ENCODE measurements at regions not wholly inside any gene's neighbourhood (a gene's known extent, or its start where the extent isn't known, plus 50 kb on each side); places are given as distances from the start of the nearest gene placed in this dataset.
A peak's percentile ranks its signal among the peaks of the same experiment; 100 is the strongest.
"Not testable (repeated sequence)": the region's sequence is repeated elsewhere in the genome, so short reads cannot be mapped to it uniquely, and the experiment has no call there.

DNA sequence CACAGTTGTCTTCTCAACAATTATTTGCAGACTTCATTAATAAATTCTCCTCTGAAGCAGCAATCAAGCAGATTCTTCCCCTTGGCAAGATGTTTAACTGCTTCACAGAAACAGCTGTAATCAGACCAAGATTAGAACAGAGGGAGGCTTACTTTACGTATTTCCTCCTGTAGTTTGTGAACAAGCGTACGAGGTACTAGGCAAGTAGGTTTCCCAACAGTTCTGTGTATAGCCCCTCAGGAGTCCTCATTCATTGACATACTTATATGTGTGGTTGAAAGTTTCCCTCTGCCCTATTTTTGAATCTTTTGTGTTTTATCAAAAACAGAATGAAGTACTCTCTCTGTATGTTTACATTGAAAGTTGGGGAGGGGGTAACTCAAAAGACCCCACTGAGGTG is 128.0 kb downstream of the SPATA31D1 start:
- DNase-seq (ENCODE audit: low spot score) = no peak

DNA sequence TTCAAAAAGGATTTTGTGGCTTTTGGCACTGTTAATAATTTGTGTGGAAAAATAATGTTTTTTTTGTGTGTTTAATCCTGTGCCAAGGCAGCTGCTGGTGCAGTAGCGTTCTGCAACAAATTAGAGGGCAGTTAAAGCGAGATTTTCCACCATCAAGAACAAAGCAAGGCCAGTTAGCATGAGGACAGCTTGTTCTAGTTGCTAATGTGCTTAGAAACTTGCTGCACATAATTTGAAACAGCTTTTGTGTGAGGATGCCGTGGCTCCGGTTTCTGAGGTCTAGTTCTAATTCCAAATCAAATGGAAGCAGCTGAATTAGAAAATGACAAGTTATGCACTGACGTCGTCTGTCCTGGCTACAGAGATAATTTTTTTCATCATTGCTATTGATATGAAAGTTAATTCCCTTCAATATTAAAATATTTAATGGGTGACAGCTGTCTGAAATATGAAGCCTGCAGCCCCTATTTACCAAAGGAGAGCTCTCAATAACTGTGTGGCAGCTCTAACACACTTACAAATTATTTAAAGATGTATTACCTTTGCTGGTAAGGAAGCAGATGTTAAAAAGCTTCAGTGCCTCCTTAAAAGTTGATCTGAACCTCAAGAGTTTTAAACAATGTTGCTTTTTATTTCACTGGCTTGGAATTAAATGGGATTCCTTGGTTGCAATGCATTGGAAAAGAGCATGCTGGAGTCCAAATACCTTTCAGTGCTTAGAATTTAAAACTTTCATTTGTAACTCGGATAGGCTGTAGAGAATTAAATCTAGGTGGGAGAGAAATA is 128.6 kb downstream of the SPATA31D1 start:
- peak; percentile 84 for DNase-seq (ENCODE audit: low spot score)

- DNase-seq (ENCODE audit: low spot score) = no peak
Measured at GRCh38 chr9:82122731-82123130, 134.2 kb downstream of the SPATA31D1 start.

GRCh38 chr9:82124090-82124489 is 135.5 kb downstream of the SPATA31D1 start:
- no peak for DNase-seq (ENCODE audit: low spot score)

DNA sequence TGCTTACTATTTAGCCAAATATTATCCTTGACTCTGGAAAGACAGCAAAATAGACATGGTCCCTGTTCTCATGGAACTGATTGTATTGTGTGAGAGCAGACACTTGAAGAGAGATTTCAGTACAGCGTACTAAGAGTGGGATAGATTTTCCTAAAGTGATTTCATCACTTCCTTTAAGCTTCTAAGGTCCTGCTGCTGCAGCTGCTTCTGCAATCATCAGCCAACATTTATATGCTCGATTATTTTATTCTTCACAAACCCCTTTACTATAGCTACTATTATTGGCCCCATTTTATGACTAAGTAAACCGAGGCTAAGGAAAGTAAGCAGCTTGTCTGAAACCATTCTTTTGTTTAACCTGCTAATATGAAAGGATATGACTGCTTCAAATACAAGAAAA is 137.7 kb downstream of the SPATA31D1 start:
- DNase-seq (ENCODE audit: low spot score) = no peak

DNA sequence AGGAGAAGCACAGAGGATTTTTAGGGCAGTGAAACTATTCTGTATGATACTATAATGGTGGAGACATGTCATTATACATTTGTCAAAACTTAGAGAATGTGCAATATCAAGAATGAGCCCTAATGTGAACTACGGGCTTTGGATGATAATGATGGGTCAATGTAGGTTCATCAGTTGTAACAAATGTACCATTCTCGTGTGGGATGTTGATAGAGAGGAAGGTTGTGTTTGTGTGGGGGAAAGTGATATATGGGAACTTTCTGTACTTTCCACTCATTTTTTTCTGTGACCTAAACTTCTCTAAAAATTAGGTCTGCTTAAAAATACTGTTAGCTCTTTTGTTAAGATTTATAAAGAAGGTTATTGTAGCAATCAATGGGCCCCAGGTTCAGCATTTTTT is 138.9 kb downstream of the SPATA31D1 start:
- no peak for DNase-seq (ENCODE audit: low spot score)

GRCh38 chr9:82128011-82128696 is 139.6 kb downstream of the SPATA31D1 start:
- peak; percentile 33 for DNase-seq (ENCODE audit: low spot score)

GRCh38 chr9:82129708-82130107 is 141.1 kb downstream of the SPATA31D1 start:
- no peak for DNase-seq (ENCODE audit: low spot score)

- DNase-seq (ENCODE audit: low spot score) = no peak
Measured at GRCh38 chr9:82130331-82131042, 141.9 kb downstream of the SPATA31D1 start.

DNA sequence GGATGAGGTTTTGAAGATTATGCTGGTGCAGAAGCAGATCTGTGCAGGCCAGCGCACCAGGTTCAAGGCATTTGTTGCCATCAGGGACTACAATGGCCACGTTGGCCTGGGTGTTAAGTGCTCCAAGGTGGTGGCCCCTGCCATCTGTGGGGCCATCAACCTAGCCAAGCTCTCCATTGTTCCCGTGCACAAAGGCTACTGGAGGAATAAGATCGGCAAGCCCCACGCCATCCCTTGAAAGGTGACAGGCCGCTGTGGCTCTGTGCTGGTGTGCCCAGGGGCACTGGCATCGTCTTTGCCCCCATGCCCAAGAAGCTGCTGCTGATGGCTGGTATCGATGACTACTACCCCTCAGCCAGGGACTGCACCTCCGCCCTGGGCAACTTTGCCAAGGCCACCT is 142.5 kb downstream of the SPATA31D1 start:
- no peak for DNase-seq (ENCODE audit: low spot score)

DNA sequence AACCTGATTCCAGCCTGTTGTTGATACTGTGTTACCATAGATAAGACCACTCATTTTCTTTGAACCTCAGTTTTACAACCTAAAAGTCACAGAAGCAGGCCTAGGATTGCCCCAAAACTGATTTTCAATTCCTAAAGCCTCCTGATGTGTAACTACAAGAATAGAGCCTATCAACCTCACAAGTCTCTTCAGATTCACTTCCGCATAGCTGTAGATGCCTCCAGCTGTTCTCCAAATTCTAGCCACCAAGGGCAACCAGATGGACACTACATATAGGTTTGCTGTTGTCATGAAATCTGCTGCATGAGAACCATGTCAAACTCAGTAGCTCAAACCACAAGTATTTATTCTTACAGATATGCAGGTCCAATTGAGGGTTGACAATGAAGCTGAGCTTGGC is 143.5 kb downstream of the SPATA31D1 start:
- no peak for DNase-seq (ENCODE audit: low spot score)

DNA sequence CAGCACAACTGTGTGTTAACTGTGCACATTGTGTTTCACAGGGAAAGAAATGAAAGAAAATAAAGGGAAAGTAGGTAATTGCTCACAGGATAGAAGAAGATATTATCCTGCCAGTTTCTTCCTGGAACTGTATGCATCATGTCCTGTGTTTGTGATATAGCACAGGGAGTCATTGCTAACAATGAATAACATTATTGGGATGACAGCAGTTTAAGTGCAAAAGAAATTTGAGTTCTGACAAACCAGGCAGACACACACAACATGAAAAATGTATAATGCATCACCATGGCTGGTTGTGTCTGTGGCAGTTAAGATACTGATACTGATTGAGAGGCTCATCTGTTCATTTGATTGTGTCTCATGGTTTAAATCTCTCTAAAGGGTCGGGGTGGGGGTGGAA is 145.4 kb downstream of the SPATA31D1 start:
- DNase-seq (ENCODE audit: low spot score) = no peak

DNA sequence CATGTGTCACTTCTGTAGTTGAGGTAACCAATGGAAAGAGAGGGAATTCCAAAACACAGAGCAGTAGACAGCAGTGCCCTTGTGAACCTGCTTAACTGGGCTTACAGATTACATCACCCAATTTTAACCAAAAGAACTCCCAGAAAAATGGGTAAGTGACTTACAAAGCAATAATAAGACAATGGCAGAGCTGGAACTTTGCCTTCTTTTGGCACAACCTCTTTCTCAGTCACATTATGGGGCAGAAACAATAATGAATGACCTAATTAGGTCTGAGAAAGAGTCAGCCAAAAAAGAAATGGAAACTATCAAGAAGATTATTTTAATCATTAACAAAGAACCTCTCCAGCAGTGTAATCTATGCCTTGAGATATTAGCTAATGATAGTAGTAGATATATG is 146.5 kb downstream of the SPATA31D1 start:
- DNase-seq (ENCODE audit: low spot score) = no peak

- not testable (repeated sequence) for DNase-seq (ENCODE audit: low spot score)
Measured at GRCh38 chr9:82138081-82138480, 149.5 kb downstream of the SPATA31D1 start.

GRCh38 chr9:82140471-82140870 is 151.9 kb downstream of the SPATA31D1 start:
- no peak for DNase-seq (ENCODE audit: low spot score)

DNA sequence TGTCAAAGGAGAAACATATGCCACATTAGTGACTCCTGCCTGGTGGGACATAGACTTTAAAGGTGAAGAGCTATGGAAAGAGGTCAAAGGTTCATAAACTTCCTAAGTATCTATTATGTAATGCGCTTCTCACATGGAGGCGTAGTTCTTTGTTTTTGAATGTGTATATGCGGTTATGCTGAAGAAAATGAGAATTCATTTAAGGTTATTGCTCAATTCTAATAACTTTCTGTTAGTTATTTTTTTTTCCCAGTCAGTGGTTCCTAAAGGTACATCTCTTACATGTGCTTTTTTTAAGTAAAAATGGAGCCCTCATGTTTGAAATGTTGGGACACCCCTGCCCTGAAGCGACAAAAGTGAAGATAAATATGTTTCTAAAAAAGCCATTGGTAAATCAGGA is 156.2 kb downstream of the SPATA31D1 start:
- no peak for DNase-seq (ENCODE audit: low spot score)

GRCh38 chr9:82146677-82147076 is 158.1 kb downstream of the SPATA31D1 start:
- no peak for DNase-seq (ENCODE audit: low spot score)

DNA sequence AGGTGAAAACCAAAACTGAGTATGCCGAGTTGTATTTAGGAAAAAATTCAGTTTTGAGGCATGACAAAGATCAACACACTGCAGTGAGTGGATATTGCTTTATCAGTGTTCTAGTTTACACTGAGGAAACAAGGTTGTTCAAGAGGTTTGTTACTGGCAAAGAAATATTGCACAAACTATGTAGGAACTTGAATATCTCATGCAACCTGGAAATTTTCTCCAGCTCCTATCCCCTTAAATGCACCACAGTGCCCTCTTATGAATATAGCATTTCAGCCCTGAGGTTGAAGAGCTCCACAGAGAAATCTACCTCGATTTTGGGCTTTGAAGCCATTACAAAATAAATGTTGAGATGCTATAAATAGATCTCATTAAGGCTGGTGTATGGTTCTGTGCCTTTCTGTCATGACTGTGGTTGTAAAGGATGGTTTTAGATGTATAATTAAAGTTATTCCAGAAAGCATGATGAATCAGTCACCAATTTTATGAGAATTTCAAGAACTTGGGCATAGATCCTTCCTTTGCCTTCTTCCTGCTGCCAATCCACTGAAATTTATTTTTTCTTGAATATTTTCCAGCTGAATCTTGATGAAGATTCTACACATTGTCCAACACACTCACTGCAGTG is 159.3 kb downstream of the SPATA31D1 start:
- no peak for DNase-seq (ENCODE audit: low spot score)

DNA sequence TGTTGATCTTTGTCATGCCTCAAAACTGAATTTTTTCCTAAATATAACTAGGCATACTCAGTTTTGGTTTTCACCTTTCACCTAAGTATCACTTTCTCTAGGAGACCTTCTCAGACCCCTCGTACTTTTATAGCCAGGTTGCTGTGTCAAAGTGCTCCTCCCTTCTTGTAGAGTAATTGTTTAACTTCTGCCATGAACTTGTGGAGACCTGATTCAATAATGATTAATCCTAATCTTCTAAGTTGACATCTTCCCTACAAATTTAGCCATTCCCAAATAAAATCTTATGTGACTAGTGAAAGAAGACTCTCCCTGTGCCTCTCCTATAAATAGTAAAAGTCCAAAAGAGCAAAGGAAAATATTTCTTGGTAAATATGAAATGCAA is 159.8 kb downstream of the SPATA31D1 start:
- no peak for DNase-seq (ENCODE audit: low spot score)

DNA sequence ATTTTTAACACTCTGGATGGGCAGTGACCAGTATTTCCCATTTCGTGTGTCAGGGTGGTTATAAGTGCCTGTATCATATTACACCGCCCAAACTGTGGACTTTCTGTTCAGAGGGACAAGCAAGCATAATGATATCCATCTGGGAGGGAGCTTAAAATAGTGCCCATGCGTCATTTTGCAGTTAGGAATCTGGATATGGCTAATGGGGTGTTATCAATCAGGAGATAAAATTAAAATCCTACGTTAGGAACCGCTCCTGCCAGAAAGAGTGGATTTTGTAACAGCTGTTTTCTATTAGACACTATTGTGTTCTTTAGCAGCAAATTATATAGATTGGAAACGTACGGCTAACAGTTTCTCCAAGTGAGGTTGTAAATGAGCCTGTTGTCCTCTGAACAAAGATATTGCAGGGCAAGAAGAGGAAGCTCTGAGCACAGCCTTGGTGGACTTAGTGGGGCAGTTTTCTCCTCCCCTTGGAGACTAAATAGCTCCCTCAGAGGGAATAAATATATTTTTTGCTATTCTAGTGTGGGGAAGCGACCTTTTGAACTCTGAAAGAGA is 160.4 kb downstream of the SPATA31D1 start:
- peak; percentile 28 for DNase-seq (ENCODE audit: low spot score)

DNA sequence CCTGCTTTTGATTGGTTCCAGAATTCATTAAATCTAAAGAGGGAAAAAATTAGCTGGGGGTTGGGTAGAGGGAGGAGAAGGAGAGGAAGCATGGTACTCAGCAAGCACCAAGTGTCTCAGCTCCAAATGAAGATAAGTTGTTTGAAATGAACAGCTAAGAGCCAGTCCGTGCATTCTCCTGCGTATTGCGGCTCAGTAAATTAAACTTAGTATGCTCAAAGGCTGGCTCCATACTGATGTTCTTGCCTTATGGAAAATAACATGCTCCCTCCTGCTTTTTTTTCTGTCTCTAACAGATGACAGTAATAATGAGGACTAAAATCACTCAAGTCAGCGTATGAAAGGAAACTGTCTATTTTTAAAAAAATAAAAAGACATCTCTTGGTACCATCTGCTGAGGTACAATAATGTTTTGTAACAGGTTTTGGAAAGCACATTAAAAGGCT is 161.0 kb downstream of the SPATA31D1 start:
- DNase-seq (ENCODE audit: low spot score) = peak; percentile 8

GRCh38 chr9:82152181-82152580 is 163.6 kb downstream of the SPATA31D1 start:
- DNase-seq (ENCODE audit: low spot score) = no peak
